ENCODE measurements at regions not wholly inside any gene's neighbourhood (a gene's known extent, or its start where the extent isn't known, plus 50 kb on each side); places are given as distances from the start of the nearest gene placed in this dataset.
"Not testable (repeated sequence)": the region's sequence is repeated elsewhere in the genome, so short reads cannot be mapped to it uniquely, and the experiment has no call there.

DNA sequence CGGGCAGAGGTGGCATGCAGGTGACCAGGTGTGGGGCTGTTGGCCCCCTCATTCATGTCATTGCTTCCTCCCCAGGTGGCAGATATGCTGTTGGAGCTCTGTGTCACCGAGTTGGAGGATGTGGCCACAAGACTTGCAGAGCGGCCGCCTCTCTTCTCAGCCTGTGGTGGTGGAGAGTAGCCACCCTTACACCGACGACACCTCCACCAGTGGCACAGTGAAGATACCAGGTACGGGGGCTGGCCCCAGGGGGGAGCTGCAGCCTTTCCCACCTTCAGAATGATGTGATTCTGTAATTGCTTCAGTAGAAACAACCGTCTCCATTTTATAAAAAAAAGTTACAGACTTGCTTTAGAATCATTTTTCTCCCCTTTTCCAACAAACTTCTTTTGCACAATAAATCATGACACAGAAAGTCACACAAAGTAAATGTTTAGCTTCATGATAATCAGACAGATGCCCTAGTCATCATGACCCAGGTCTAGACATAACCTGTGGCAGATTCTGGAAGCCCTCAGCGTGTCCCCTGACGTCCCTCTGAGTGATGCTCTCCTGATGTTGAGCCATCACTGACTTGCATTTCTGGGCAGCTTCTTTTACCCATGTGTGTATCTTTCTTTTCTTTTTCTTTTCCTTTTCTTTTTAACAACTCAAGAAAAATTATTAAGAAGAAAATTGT lies 76.0 kb upstream of the FAN1 start:
- no peak overlapping the region for H3K4me3 ChIP-seq (ENCODE audit: low read depth, low read length)
- no peak for DNase-seq (ENCODE audit: low read depth)

DNA sequence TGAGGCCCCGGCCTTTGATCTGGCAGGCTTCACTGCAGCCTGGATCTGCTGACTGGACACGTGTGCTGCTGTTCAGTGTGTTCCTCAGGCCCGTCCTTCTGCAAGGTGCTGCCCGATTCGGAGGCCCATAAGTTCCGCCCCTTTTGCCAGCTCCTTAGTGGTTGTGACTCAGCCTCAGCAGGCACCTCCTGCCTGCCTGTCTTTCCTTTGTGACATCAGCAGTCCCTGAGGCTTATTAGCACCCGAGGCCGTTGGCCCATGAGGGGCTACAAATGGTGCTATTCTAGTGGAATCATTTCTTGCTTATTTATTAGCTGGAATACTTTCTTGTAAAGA lies 75.4 kb upstream of the FAN1 start:
- not testable (repeated sequence) for DNase-seq (ENCODE audit: low read depth); H3K4me3 ChIP-seq (ENCODE audit: low read depth, low read length)

DNA sequence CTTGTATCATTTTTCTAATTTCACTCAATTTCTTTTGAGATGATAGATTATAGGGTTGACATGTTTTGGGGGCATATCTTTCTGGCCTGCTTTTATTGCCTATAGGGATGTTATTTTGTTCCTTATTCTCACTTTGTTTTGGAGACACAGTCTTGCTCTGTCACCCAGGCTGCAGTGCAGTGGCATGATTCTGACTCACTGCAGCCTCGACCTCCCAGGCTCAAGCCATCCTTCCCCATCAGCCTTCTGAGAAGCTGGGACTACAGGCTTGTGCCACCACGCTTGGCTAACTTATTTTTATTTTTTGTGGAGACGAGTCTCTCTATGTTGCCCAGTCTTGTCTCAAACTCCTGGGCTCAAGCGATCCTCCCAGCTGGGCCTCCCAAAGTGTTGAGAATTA lies 72.8 kb upstream of the FAN1 start:
- no peak for DNase-seq (ENCODE audit: low read depth)
- H3K4me3 ChIP-seq (ENCODE audit: low read depth, low read length), result no peak overlapping the region

- H3K4me3 ChIP-seq (ENCODE audit: low read depth, low read length); DNase-seq (ENCODE audit: low read depth): not testable (repeated sequence)
Observed at GRCh38 chr15:30833379-30833778, 70.3 kb upstream of the FAN1 start.

GRCh38 chr15:30841639-30842038 lies 62.1 kb upstream of the FAN1 start:
- DNase-seq (ENCODE audit: low read depth); H3K4me3 ChIP-seq (ENCODE audit: low read depth, low read length): not testable (repeated sequence)

- H3K4me3 ChIP-seq (ENCODE audit: low read depth, low read length); DNase-seq (ENCODE audit: low read depth): not testable (repeated sequence)
Observed at GRCh38 chr15:30842798-30843472, 60.8 kb upstream of the FAN1 start.

DNA sequence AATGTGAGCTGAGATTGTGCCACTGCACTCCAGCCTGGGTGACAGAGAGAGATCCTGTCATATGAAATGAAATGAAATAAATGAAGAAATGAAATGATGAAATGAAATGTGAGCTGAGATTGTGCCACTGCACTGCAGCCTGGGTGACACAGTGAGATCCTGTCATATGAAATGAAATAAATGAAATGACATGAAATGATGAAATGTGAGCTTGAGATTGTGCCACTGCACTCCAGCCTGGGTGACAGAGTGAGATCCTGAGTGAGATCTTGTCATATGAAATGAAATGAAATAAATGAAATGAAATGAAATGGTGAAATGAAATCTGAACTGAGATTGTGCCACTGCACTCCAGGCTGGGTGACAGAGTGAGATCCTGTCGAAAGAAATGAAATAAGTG lies 58.2 kb upstream of the FAN1 start:
- DNase-seq (ENCODE audit: low read depth); H3K4me3 ChIP-seq (ENCODE audit: low read depth, low read length): not testable (repeated sequence)

Measured in skeletal muscle cell (primary cell).